ENCODE measurements at regions not wholly inside any gene's neighbourhood (a gene's known extent, or its start where the extent isn't known, plus 50 kb on each side); places are given as distances from the start of the nearest gene placed in this dataset.

DNA sequence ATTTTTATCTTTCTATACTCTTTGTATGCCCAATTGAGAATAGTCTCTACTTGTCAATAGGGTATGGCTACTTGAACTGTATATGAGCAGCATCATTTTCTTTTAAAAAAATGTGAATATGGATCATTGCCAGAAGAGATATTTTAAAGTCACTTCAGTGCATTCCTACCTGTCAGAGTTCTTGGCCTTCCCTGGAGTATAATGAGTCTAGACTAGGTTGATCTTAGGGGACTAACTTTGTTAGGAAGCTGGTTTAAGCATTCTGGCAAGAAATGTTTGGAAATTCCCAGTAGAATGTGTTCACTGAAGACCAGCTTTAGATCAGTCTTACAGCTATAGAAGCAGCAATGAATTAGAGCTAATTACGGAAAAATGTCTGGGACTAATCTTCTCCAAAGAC lies 178.2 kb downstream of the FAT4 start:
- no peak for TF ChIP-seq CTCF (IDR thresholded peaks at IDR 0.05; ENCODE audit: insufficient read depth, low read depth, low read length)
- TF ChIP-seq EZH2 (IDR thresholded peaks at IDR 0.05; ENCODE audit: insufficient read depth, low read length) = no peak
